ENCODE measurements at regions not wholly inside any gene's neighbourhood (a gene's known extent, or its start where the extent isn't known, plus 50 kb on each side); places are given as distances from the start of the nearest gene placed in this dataset.

DNA sequence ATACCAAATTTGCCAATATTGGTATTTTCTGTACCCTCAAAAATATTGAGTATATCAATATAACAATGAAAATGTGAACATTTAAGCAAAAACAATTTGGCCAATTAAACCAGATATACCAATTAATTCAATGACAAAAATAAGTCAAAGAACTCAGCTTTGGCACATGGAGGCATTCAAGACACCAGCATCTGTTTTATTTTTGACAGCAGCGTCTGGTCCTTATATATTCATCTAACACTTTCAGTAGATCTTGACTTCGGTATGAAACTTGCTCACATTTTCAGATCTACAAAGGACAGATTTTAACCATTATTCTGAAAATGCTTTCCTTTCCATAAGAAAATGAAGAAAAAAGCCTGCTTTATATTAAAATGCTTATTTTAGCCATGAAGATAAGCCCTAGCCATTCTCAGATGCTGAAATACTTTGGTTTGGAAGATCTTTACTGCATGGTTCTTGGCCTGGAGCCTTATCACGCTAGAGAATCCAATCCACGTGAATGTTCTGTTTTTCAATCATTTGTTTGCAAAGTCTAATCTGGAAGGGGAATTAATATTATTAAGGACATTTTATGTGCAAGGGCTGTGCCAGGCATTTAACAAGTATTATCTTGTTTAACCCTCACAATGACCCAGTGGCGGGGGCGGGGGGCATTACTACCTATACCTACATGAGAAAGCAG lies 132.2 kb downstream of the DLEU7 start:
- WGBS, 3 donors: 49 to 57% (median 51%) methylated on average over 6 of the region's 6 CpGs
- Histone ChIP-seq H3K4me3 (no peak overlapping the region), H3K27ac (no peak overlapping the region), H3K4me1 (ENCODE audit: insufficient read depth) (peaks cover 6% of the 10 kb centered on the region), H3K36me3 (no peaks in the 10 kb centered on the region), H3K9me3 (no peaks in the 10 kb centered on the region), H3K27me3 (no peaks in the 10 kb centered on the region)
- intact Hi-C loops (cut with DNase I): no loop called here
- TF ChIP-seq, protein P1, sequence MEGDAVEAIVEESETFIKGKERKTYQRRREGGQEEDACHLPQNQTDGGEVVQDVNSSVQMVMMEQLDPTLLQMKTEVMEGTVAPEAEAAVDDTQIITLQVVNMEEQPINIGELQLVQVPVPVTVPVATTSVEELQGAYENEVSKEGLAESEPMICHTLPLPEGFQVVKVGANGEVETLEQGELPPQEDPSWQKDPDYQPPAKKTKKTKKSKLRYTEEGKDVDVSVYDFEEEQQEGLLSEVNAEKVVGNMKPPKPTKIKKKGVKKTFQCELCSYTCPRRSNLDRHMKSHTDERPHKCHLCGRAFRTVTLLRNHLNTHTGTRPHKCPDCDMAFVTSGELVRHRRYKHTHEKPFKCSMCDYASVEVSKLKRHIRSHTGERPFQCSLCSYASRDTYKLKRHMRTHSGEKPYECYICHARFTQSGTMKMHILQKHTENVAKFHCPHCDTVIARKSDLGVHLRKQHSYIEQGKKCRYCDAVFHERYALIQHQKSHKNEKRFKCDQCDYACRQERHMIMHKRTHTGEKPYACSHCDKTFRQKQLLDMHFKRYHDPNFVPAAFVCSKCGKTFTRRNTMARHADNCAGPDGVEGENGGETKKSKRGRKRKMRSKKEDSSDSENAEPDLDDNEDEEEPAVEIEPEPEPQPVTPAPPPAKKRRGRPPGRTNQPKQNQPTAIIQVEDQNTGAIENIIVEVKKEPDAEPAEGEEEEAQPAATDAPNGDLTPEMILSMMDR (IDR thresholded peaks at IDR 0.05): no peak
- no peak for TF ChIP-seq POLR2A (IDR thresholded peaks at IDR 0.05)
- no peak for TF ChIP-seq EP300 (IDR thresholded peaks at IDR 0.05)
- DNase-seq: no peak

DNA sequence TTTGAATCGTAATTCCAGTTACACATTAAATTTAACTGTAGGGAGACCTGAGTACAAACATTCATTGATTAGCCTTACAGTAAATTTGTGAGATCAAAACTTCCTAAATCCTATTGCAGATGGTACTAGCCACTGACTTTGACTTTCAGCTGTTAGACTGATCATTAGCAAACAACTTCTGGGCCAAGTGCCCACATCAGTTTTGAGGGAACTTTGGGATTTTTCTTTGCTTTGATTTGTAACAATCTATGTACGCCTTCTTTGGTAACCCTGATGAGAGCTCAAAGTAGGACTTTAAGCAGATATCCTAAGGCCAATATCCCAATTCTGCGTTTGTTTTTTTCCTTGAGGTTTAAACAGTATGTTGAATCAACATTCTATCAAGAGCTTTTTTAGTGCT lies 131.5 kb downstream of the DLEU7 start:
- 21 to 46% (median 32%) methylated on average over 3 of the region's 3 CpGs for WGBS, 3 donors
- intact Hi-C loops (cut with DNase I): no loop called here
- DNase-seq: no peak
- Histone ChIP-seq H3K4me3 (no peak overlapping the region), H3K36me3 (no peaks in the 10 kb centered on the region), H3K4me1 (ENCODE audit: insufficient read depth) (peaks cover 6% of the 10 kb centered on the region), H3K27me3 (no peaks in the 10 kb centered on the region), H3K9me3 (no peaks in the 10 kb centered on the region), H3K27ac (no peak overlapping the region)
- TF ChIP-seq POLR2A (IDR thresholded peaks at IDR 0.05): no peak
- TF ChIP-seq, protein P1 (IDR thresholded peaks at IDR 0.05): no peak
- TF ChIP-seq EP300 (IDR thresholded peaks at IDR 0.05): no peak

DNA sequence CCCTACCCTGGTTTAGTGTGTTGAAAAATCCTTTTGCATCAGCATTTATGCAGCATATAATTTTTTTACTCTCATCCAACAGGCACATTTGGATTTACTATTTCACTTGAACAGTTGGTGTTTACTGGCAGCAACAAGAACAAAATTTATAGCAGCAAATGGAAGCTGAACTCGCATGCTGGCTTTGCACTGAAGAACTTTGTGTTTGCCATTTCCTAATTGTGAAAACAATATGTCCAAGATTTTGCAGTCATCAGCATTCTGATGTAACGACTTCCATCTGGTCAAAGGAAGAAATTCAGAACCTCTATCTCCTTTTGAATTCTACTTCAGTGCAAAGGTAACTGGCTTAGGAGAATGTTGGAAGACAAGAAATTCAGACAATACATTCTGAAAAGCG lies 131.0 kb downstream of the DLEU7 start:
- WGBS, 3 donors: 25 to 39% (median 27%) methylated on average over 3 of the region's 3 CpGs
- H3K36me3 ChIP-seq: no peaks in the 10 kb centered on the region
- no peak overlapping the region for H3K27ac ChIP-seq
- intact Hi-C loops (cut with DNase I): no loop called here
- no peak overlapping the region for H3K4me3 ChIP-seq
- H3K27me3 ChIP-seq: no peaks in the 10 kb centered on the region
- TF ChIP-seq, protein P1 (IDR thresholded peaks at IDR 0.05): no peak
- TF ChIP-seq EP300 (IDR thresholded peaks at IDR 0.05): no peak
- TF ChIP-seq POLR2A (IDR thresholded peaks at IDR 0.05): no peak
- DNase-seq: no peak
- H3K9me3 ChIP-seq: no peaks in the 10 kb centered on the region
- H3K4me1 ChIP-seq (ENCODE audit: insufficient read depth): peaks cover 6% of the 10 kb centered on the region

DNA sequence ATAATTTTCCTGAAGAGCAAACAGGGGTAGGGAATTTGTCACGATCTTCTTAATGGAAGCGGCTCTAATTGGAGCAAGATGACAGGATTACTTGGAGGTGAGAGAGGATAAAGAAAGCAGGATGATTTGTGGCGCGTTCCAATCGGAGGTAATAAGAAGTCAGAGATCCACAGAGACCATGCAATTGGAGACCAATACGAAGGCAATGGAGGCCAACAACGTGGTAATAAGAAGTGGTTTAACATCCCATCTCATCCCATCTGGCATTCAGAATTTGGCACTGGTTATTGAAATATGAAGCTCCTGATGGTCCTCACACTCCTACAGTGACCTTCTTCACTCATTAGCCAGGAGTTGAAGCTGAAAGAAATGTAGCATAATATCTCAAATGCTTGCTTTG lies 130.6 kb downstream of the DLEU7 start:
- intact Hi-C loops (cut with DNase I): no loop called here
- H3K4me3 ChIP-seq: no peak overlapping the region
- 58 to 65% (median 65%) methylated on average over 7 of the region's 7 CpGs for WGBS, 3 donors
- H3K27ac ChIP-seq: no peak overlapping the region
- no peaks in the 10 kb centered on the region for H3K9me3 ChIP-seq
- no peak for DNase-seq
- H3K36me3 ChIP-seq: no peaks in the 10 kb centered on the region
- peaks cover 6% of the 10 kb centered on the region for H3K4me1 ChIP-seq (ENCODE audit: insufficient read depth)
- TF ChIP-seq, protein P1 (IDR thresholded peaks at IDR 0.05): no peak
- TF ChIP-seq EP300 (IDR thresholded peaks at IDR 0.05) (no peak), POLR2A (IDR thresholded peaks at IDR 0.05) (no peak)
- no peaks in the 10 kb centered on the region for H3K27me3 ChIP-seq

All from ovary (tissue), 7 donors.